Left ventricle myocardium inferior (tissue), 1 donor: ENCODE measurements at regions not wholly inside any gene's neighbourhood (a gene's known extent, or its start where the extent isn't known, plus 50 kb on each side); places are given as distances from the start of the nearest gene placed in this dataset.

Source experiments
- DNase-seq: peaks from one replicate; pipeline ENCODE4 v3.0.0-alpha.2; 2020
- H3K27ac ChIP-seq: fragments of 200-600 bp; replicated peaks from 2 replicates; pipeline ENCODE4 v1.8.0; 2021
- H3K27me3 ChIP-seq: fragments of 200-600 bp; 2 replicates; pipeline ENCODE4 v1.8.0; 2021; ENCODE audit warnings: low read depth
- H3K36me3 ChIP-seq: fragments of 200-600 bp; 2 replicates; pipeline ENCODE4 v1.8.0; 2021
- H3K4me1 ChIP-seq: fragments of 200-600 bp; 2 replicates; pipeline ENCODE4 v1.8.0; 2021
- H3K4me3 ChIP-seq: fragments of 200-600 bp; 2 replicates; pipeline ENCODE4 v1.8.0; 2021; ENCODE audit warnings: mild to moderate bottlenecking, moderate library complexity
- H3K9me3 ChIP-seq: fragments of 200-600 bp; replicated peaks from 2 replicates; pipeline ENCODE4 v1.8.0; 2021
- intact Hi-C: fragments of 100-400 bp; cut with micrococcal nuclease; formaldehyde crosslinking; loops from one replicate; pipeline ENCODE4 v1.11.0; 2022
- TF ChIP-seq, protein P1 (sequence below): fragments of 200-600 bp; IDR thresholded peaks from 2 replicates; pipeline ENCODE4 v1.8.0; 2021; ENCODE audit warnings: antibody characterized with exemption, mild to moderate bottlenecking, borderline replicate concordance
- donor health status: DM: no; HTN: yes; CAD: no; lungs with severe emphysema.

DNA sequence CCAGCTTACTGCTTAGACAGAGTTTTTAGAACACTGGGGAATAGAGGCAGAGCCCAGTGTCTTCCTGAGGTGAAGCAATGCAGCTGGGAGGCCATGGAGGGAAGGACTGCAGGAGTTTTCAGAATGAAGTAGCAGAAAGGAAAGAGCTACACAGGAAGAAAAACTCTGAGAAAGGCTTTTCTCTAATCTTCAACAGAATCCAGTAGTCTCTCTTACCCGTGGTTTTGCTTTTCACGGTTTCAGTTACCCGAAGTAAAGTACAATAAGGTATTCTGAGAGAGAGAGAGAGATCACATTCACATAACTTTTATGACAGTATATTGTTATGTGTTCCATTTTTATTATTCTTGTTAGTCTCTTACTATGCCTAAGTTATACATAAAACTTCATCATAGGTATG is 761.6 kb downstream of the BCL11B start:
- peaks cover 4% of the 10 kb centered on the region for H3K27me3 ChIP-seq
- no peak overlapping the region for H3K4me3 ChIP-seq
- peaks cover 18% of the 10 kb centered on the region for H3K9me3 ChIP-seq
- no peaks in the 10 kb centered on the region for H3K4me1 ChIP-seq
- intact Hi-C loops = no loop called here
- no peaks in the 10 kb centered on the region for H3K36me3 ChIP-seq
- TF ChIP-seq, protein P1, sequence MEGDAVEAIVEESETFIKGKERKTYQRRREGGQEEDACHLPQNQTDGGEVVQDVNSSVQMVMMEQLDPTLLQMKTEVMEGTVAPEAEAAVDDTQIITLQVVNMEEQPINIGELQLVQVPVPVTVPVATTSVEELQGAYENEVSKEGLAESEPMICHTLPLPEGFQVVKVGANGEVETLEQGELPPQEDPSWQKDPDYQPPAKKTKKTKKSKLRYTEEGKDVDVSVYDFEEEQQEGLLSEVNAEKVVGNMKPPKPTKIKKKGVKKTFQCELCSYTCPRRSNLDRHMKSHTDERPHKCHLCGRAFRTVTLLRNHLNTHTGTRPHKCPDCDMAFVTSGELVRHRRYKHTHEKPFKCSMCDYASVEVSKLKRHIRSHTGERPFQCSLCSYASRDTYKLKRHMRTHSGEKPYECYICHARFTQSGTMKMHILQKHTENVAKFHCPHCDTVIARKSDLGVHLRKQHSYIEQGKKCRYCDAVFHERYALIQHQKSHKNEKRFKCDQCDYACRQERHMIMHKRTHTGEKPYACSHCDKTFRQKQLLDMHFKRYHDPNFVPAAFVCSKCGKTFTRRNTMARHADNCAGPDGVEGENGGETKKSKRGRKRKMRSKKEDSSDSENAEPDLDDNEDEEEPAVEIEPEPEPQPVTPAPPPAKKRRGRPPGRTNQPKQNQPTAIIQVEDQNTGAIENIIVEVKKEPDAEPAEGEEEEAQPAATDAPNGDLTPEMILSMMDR = no peak
- H3K27ac ChIP-seq = no peak overlapping the region
- no peak for DNase-seq

DNA sequence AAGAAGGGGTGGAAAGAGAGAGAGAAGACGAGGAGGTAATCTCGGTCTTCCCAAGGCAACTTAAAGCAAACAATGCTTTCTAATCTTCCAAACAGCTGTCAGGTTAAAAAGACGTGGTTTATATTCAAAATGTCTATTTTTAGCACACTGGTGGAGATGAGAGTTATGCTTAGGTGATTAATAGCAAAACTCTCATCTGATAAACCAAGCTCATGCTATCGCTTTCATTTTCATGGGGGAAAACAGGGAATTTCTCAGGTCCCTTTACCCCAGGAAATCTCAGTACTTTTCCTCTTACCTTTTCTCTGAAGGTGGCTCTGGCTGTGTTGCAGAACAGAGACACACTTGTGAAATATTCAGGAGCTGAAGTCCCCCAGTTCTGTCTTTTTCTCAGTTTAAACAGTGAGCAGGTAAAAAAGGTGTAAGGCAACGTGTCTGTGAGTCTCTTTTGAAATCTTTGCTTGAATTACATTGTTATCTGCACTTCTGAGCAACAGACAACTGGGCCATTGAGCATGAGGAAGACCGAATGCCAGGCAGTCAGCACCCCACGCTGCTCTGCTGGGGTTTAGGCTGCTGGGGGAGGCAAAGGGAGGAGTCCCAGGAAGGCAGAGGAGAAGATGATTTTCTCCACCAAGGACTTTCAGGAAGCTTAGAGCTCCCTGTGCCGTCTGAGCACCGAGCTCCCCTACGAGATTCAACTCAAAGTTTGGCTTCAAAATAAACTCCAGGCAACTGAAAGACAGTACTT is 759.3 kb downstream of the BCL11B start:
- no peak overlapping the region for H3K27ac ChIP-seq
- H3K9me3 ChIP-seq = peaks cover 18% of the 10 kb centered on the region
- intact Hi-C loops = no loop called here
- no peak overlapping the region for H3K4me3 ChIP-seq
- H3K36me3 ChIP-seq = no peaks in the 10 kb centered on the region
- H3K4me1 ChIP-seq = no peaks in the 10 kb centered on the region
- TF ChIP-seq, protein P1 = no peak
- DNase-seq = no peak
- H3K27me3 ChIP-seq = no peaks in the 10 kb centered on the region

DNA sequence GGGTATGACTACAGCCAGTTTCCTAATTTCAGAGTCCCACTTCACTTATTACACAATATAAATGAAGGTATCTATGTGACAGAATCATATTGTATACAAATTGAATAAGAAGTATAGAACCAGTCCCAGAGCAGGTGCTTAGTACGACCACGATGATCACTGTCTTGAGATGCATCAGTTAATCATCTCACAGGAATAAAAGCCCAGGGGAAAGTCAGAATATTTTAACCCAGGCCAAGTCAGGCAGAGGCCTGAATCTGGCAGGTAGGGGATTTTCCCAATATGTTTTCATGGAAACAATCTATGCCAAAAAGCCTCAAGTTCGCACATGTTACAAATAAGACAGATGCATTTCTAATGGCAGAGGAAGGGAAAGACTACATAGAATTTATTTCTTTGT is 758.4 kb downstream of the BCL11B start:
- peaks cover 18% of the 10 kb centered on the region for H3K9me3 ChIP-seq
- no peak overlapping the region for H3K27ac ChIP-seq
- no peak for DNase-seq
- no peaks in the 10 kb centered on the region for H3K36me3 ChIP-seq
- H3K4me1 ChIP-seq = no peaks in the 10 kb centered on the region
- no peak overlapping the region for H3K4me3 ChIP-seq
- no peaks in the 10 kb centered on the region for H3K27me3 ChIP-seq
- intact Hi-C loops = no loop called here
- TF ChIP-seq, protein P1 = no peak

DNA sequence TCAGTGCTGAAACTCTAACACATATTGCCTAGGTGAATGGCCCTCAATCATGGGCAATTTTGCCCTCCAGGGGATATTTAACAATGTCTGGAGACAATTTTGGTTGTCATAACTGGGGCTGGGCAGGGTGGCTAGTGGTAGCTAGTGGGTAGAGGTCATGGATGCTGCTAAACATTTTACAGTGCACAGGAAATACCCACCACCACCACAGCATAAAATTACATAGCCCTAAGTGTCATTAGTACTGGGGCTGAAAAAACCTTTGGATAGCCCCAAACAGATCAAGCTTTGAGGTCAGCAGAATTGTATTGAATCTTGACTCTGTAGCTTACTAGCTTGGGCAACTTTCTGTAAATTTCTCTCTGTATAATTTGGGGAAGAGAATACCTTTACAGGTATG is 758.0 kb downstream of the BCL11B start:
- intact Hi-C loops = no loop called here
- TF ChIP-seq, protein P1 = no peak

DNA sequence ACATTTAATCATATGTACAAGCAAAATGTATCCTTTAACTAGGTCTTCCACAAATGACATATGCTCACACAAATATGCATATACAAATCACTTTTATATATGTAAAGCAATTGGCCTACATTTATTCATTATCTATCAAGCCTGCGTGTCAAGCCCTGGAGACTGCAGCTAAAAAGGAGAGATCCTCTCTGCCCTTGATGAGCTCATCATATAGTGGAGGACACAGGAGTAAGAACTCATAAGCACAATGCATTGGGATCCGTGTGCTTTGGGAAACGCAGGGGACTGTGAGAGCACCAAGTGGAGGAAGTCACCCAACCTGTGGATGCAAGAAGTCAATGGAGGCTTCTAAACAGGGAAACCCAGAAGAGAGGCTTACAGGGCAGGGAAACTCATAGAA is 735.7 kb downstream of the BCL11B start:
- no peak overlapping the region for H3K27ac ChIP-seq
- no peaks in the 10 kb centered on the region for H3K27me3 ChIP-seq
- no peak for DNase-seq
- TF ChIP-seq, protein P1 = no peak
- H3K9me3 ChIP-seq = peaks cover 7% of the 10 kb centered on the region
- no peak overlapping the region for H3K4me3 ChIP-seq
- H3K36me3 ChIP-seq = no peaks in the 10 kb centered on the region
- intact Hi-C loops = no loop called here
- H3K4me1 ChIP-seq = no peaks in the 10 kb centered on the region

More for the DNA sequence above, 758.0 kb downstream of the BCL11B start:
- no peak overlapping the region for H3K4me3 ChIP-seq
- no peaks in the 10 kb centered on the region for H3K27me3 ChIP-seq
- H3K27ac ChIP-seq = no peak overlapping the region
- no peak for DNase-seq
- H3K4me1 ChIP-seq = no peaks in the 10 kb centered on the region
- H3K36me3 ChIP-seq = no peaks in the 10 kb centered on the region
- H3K9me3 ChIP-seq = peaks cover 18% of the 10 kb centered on the region
